NCI-H226 (cell line): ENCODE measurements at regions not wholly inside any gene's neighbourhood (a gene's known extent, or its start where the extent isn't known, plus 50 kb on each side); places are given as distances from the start of the nearest gene placed in this dataset.

Source experiments
- DNase-seq: peaks from one replicate; pipeline ENCODE4 v3.0.0-alpha.2; 2015

DNA sequence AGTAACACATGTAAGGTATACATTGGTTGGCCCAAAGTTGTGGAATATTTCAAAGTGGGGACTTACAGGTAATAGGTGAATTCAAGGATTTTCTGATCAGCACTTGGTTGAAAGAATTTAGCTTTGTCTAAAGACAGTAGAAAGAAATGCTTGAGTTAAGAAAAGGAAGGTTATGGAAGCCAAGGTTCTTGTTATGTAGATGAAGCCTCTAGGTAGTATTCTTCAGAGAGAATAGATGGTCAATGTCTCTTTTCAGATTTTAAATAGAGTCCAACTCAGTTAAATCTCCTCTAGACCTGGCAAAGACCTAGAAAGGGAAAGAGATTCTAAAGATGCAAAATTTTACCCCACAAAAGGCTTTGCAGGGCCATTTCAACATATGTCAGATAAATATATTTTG, 157.4 kb downstream of the ANKRD30B start:
- DNase-seq, result no peak

DNA sequence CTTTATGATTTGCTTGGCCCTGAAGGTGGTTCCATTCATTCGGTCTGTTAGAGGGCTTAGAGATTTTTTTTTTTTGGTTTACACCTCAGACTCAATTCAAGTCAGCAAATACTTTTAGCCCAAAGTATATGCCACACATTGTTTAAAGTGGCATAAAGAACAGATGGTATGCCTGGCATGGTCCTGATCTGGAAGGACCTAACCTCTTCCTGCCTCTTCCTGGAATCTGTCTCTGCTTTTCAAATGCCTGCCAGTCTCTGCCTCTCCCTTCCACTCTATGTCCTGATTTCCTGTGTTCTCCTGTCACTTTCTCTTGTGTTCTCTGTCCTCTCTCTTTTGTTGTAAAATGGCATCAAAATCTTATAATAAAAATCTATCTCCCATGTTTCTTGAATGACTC, 158.0 kb downstream of the ANKRD30B start:
- no peak for DNase-seq

DNA sequence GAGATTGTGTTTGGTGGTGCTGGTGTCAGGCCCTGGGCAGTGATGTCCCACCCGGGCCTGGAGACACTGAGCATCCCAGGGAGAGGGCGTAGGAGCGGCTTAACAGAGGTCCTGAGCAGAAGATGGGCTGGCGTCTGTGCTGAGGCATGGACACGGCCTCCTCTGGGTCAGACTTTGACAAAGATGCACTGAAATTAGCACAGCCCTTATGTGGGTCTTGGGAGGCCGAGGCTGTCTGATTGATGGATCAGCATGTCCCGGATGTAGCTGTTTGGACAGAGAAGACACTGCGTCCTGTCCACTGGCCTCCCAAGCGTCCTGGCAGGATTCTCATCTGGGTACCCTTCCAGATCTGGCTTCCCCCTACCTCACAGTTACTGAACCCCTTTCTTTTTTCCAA, 159.4 kb downstream of the ANKRD30B start:
- no peak for DNase-seq

DNA sequence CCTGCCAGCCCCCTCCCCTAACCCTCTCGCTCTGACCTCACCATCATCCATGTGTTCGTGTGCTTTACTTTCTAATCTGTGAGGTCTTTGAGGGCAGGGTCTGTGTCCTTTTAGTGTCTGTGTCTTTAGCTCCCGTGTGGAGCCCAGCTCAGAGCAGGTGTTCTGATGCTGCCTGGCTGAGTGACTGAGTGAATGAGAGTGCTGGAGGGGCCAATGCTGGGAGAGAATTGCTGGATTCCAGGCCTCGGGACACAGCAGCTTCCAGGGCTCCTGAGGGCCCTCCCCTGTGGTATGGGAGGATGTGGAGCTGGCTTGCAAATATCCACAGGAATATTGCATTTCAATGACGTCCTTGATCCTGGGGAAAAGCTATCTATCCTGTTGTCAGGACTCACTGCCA, 160.6 kb downstream of the ANKRD30B start:
- DNase-seq, result no peak

DNA sequence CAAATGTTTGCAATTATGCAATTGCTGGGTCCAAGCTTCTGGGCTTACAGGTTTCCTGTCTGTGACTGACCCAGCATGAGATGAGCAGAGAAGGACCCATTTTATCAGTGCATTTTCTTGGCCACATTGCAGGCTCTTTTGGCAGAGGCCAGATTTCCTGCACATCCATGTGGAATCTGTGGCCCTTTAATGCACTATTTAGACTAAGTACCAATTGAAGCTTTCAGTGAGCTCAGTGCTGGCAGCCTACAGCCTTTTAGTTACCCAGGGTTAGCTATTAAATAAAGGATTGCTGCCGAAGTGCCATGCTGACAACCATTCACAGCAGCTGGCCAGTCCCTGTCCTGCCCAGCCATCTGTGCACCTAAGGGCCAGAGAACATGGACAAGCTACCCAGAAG, 165.0 kb downstream of the ANKRD30B start:
- DNase-seq, result no peak

DNA sequence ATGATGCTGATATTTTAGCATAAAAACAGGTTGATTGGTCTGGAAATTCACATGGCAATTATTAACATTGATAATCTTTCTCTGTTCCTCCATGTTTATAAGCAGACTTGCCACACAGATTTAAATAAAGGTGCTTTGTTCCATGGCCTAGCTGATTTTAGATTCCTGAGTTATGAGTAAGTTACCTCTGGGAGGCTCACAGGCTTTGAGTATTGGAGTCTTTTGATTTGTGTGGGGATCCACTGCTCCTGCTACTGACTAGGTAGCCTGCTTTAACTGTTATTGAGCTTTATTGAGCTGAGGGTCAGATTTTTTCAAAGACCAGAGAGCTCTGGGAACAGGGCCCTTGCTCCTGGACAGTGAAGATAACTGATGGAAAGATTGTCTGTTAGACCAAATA, 166.1 kb downstream of the ANKRD30B start:
- DNase-seq, result peak; percentile 29

DNA sequence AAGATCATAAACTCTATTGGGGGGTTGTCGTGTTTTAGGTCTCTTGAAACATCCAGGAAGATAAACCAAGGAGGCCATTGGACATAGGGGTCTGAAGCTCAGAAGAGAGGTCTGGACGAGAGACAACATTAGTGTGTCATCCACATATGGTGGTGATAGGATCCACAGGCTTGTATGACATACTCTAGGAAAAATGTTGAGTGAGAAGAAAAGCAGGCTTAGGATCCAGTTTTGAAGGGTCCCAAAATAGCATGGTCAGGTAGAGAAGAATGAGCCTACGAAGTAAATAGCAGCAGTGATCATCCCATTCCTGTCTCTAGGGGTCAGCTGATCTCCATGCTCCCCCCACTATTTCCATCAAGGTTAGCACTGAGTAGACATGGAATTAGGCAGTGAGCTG, 166.8 kb downstream of the ANKRD30B start:
- no peak for DNase-seq

DNA sequence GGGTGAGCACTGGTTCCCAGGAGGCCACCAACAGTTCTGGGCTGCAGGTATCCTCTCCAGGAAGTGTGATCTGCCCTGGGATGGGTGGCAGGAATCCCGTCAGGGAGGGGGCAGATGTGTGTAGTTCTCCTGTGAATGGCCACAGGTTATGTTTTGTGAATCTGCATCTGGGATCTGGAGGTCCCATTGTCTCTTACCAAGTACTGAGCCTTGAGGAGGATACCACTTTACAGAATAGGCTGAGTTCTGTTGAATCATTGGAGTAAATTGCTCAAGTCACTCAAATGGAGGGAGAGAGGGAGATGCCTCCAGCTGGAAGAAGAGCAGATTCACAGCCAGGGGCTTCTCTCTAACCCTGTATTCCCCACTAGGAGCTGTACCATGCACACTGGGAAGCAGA, 168.2 kb downstream of the ANKRD30B start:
- DNase-seq, result no peak

DNA sequence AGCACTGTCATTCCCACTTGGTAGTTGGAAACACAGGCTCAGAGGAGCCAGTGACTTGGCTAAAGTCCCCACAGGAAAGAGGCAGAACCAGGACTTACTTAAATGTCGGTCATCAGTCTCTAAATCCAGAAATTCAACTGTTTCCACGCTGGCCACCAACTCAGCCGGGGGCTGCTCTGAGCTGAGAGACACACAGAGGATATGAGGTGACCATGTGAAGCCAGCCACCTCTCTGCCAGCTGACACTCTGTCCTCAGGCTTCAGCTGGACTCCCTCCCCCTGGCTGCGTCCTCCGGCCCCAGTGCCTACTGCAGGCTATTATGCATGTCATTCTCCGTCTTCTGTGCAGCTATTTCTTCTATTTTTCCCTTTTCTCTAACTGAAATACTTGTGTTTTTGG, 168.9 kb downstream of the ANKRD30B start:
- no peak for DNase-seq

DNA sequence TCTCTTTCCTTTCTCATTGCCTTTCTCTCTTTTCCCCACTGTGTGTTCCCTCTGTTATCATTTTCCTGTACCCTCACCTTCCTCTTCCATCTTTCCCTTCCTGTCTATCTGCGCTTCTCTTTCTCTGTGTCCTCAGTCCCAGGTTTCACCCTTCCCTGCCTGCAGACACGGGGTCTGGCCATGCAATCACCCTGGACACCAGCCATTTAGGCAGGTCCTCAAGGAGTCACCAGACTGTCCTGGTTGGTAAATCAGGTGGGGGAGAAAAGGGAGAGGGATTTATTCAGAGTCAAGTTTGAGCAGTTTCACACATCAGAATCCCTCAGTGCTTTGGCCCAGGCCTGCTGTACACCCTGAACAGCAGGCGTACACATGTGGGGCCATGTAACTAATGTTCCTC, 169.3 kb downstream of the ANKRD30B start:
- no peak for DNase-seq

DNA sequence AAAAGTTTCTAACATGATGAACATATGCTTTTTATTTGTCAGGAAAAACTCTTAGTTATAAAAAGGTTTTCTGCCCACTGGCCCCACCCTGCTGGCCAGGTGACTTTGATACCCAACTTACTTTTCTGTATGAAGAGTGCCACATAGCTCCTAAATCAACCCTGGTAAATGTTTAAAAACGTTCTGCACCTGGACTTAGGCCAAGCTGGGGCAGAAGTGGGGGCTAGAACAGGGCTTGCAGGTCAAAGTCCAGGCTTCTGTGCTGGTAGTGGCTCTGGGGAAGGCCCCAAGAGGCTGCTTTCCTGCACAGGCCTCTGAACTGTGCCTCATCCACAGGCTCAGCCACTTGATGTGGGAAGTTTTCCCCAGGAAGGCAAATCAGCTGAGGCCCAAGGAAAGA, 171.7 kb downstream of the ANKRD30B start:
- DNase-seq, result no peak

DNA sequence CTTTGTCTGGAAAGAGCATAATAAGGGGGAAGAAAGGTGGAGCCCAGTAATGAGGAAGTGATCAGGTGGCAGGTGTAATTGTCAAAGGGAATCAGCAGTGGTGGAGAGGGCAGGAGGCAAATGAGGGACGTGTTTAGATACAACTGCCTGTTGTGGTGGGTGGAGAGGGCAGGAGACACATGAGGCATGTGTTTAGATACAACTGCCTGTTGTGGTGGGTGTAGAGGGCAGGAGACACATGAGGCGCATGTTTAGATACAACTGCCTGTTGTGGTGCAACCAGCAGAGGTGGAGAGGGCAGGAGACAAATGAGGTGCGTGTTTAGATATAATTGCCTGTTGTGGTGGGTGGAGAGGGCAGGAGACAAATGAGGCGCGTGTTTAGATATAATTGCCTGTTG, 173.1 kb downstream of the ANKRD30B start:
- no peak for DNase-seq

DNA sequence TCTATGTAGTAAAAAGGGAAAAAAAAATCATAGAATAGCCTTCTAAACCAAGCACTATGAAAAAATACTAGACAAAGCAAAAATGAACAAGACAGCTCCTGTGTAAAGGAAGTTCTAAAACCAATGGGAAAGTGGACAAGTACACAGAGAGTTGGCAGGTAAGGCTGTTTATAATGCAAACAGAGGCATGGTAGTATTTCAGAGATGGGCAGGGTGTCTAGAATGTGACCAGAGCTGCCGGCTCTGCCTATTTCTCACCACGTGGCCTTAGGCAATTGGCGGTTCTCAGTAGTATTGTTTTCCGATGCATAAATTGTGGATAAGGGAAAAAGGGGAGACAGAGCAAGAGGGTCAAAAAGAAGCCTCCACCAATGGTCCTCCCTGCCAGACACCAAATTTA, 173.6 kb downstream of the ANKRD30B start:
- DNase-seq, result no peak

DNA sequence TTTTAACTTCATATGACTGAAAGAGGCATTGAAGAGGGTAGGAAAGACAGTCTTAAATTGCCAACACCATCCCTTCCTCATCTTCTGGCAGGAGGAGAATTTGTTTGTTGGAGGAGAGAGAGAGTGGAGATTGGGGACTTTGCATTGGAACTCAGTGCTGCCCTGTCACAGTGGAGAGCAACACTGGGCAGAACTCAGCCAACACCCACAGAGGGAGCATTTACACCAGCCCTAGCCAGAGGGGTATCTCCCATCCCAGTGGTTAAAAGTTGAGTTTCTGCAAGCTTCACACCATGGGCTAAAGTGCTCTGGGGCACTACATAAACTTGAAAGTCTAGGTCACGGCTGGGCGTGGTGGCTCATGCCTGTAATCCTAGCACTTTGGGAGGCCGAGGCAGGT, 174.1 kb downstream of the ANKRD30B start:
- DNase-seq, result no peak

DNA sequence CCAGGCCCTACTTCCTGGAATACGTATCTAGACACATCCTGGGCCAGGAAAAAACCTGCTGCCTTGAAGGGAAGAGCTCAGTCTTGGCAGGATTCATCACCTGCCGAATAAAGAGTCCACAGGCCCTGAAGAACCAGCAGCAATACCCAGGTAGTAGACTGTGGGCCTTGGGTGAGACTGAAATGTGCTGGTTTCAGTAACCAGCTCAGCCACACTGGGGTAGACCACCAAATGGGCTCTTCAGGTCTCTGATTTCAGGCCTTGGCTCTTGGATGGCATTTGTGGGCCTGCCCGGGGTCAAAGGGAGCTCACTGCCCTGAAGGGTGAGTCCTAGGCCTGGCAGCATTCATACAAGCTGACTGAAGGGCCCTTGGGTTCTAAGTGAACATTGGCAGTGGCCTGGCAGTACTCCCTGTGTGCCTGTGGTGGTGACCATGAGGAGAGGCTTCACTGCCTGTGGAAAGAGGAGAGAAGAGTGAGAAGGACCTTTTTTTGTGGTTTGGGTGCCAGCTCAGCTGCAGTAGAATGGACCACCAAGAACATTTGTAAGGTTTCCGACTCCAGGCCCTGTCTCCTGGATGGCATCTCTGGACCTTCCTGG, 175.1 kb downstream of the ANKRD30B start:
- no peak for DNase-seq

DNA sequence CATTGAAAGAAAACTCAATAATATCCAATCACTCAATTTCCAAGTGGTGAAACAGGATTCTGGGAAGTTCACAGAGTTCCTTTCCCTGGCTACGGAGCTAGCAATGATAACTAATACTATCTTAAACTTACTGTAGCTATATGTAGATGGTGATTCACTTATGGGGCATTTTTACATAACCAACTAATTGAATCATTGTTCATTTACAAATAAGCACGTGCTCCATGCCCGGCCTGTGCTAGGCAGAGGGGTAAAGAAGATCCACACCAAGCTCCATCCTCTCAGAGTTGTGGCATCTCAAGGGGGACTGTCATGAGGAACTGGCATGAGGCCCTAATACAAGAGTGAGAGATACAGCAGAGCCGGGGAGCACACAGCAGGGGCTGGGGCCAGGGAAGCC, 176.3 kb downstream of the ANKRD30B start:
- DNase-seq, result peak; percentile 5

DNA sequence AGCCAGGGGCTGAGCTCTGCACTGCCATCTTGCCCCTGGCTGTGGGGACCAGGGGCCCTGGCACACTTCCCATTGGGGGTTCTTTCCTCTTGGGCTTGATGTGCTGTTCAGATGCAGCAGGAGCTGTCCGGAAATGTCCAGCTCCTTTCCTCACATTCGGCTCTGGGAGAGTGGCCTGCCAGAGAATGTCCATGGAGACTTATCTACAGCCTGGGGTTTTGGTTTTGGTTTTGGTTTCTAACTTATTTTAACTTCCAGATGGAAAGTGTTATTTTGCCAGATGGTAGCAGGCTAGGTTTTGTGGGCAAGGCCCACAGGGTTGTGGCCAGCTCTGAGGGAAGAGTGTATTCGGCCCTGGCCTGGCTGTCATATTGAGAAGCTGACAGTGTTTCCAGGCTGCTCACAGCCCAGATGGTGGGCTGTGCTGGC, 177.3 kb downstream of the ANKRD30B start:
- DNase-seq, result no peak

DNA sequence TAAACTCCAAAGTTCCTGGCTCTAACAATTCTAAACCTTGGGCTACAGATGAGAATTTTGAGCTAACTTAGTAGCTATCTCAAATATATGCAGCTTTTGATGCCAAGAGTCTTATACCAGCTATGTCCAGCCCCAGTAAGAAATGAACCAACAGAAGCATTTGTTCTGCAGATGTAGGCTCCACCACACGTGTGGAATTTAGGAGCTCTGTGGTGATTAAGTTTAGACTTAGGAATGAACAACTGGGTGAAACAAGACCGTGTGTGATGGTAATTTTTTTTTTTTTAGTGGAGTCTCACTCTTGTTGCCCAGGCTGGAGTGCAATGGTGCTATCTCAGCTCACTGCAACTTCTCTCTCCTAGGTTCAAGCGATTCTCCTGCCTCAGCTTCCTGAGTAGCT, 179.7 kb downstream of the ANKRD30B start:
- DNase-seq, result no peak

DNA sequence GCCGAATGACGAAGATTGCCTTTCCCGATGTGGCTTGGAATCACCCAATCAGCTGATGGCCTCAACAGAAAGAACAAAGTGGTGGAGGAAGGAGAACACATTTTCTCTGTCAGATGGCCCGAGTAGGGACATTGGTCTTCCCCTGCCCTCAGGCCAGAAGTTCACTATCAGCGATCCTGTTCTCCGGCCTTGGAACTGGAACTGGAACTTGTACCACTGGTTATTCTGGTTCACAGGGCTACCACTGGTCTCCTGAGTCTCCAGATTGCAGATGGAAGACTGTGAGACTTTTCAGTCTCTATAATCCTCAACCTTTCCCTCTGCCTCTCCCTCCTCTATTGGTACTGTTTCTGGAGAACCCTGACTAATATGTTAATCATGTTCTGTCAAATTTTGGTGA, 180.4 kb downstream of the ANKRD30B start:
- no peak for DNase-seq

DNA sequence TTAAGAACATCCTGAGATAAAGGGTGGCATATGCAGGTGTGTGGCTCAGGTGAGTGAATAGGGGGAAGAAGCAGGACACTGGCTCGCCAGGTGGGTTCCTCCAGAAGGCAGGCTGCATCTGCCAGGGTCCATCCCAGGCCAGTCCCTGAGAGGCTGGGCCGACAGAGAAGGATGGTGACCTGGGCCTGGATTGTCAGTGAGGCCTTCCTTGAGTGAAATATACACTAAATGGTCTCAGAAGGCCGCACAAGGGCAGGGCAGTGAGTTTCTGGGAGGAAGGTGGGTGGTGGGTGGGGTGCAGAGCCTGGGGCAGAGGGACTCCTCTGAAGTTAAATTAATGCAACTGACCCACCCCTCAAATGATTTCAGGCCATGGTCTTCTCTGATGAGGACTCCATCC, 182.1 kb downstream of the ANKRD30B start:
- no peak for DNase-seq

DNA sequence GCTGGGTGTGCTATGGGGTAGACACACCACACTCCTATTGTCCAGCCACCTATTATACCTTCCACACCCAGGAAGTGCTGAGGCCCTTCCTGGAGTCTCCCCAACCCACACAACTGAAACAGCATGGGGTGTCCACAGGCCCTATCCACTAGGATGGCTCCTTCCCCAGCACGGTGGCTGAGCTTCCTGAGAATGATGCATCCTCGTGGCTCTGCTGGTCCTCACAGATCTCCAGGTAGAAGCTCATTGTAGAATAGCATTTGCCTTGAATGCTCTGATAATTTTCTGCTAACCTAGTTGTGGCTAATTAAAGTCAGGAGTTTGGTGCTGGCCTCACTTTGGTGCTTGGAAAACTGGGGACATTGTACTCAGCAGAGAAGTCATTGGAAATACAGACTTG, 182.6 kb downstream of the ANKRD30B start:
- no peak for DNase-seq

DNA sequence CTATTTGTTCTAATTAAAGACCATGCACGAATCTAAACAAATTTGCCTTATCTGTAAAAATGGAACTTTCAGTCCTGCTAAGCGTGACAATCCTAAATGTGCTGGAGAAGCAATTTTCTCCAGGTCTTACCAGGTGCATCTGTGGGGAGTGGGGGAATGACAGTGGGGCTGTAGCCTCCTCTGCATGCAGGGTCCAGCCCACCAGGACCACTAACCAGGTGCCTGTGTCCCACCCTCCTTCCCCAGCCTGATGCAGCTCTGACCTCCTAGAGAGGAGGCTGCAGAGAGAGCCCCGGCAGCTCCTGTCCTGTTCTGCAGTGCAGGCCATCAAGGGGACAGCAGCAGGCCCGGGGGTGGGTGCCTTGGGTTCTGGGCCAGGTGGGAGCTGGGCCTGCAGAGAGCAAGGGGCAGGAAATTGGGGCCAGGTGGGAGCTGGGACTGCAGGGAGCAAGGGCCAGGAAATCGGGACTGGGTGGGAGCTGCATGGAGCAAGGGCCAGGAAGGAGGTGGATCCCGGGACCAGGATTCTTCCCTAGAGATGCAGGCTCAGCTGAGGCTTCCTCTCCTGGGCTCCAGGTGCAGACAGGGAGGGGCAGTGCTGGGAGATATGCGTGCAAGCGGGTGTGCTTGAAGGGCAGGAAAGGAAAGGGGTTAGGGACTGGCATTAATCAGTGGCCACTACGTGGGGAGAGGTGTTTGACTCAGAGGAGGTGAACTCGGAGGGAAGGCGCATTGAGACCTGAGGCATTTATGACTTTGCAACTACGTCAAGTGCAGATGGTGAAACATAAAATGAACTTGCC, 185.3 kb downstream of the ANKRD30B start:
- no peak for DNase-seq

DNA sequence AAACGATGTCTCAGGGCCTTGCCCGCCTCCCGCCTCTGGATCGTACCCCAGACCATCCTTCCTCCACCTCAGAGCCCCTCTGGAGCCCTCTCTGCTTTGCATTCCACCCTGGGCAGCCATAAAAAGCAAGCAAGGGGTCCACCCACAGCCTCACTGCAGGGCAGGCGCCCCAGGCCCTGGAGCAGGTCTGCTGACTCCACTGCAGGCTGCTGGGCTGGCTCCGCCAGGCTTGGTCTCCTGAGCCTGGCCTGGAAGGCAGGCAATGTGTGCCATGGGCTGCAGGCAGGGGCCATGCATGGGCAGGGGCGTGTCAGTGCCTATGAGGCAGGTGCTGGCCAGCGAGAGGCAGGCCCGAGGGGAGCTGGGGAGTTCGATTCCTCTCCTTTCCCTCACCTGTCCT, 186.0 kb downstream of the ANKRD30B start:
- no peak for DNase-seq

DNA sequence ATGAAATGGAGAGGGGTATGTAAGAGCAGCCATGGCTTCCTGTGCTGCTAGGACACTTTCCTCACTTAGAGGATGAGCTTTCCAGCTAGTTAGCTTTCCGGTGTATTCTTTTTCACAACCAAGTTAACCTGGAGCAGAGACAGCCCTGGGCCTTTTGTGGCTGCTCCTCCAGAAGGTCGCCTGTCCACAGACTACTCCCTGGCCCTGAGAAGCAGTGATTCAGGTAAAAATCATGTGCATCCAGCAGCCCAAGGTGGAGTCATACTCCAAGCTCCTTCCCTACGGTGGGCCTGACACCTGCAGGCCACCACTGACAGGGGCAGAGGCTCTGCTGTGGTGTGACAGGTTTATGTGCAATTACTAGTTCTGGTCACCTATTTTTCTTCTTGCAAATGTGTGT, 187.2 kb downstream of the ANKRD30B start:
- no peak for DNase-seq

DNA sequence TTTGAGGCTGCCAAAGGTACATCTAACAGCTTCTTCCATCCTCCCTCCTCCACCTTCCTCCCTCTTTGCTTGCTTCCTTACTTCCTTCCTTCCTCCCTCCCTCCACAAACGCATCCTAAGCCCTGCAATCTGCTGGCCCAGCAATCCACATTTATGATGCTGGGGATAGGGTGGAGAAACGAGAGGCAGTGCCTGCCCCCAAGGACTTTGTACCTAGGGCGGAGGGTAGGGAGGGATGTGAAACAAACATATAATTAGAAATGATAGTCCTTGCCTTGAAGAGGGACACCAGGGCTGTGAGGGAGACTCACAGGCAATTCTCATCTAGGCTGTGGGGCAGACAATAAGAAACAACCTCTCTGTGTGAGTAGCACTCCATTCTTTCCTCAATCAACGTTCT, 188.3 kb downstream of the ANKRD30B start:
- no peak for DNase-seq
